ENCODE measurements at regions not wholly inside any gene's neighbourhood (a gene's known extent, or its start where the extent isn't known, plus 50 kb on each side); places are given as distances from the start of the nearest gene placed in this dataset.

DNA sequence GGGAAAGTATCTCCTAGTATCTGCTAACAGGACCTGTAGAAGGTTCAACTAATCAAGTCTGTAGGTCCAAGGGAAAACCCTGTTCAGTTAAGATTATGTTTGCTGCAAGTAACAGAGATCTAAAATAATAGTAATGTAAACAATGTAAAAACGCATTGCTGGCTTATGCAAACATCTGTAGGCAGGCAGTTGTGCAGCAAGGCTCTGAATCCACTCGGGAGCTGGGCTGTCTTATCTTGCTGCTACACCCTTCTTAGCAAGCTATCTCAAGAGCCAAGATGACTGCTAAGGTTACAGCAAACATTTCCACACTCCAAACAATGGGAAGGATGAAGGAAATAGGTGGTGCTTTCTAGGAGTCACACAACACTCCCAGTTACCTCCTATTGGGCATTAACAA, 397.3 kb upstream of the NRSN1 start:
- no peak for TF ChIP-seq POLR2AphosphoS5 (IDR thresholded peaks at IDR 0.05)
- TF ChIP-seq, protein P1, sequence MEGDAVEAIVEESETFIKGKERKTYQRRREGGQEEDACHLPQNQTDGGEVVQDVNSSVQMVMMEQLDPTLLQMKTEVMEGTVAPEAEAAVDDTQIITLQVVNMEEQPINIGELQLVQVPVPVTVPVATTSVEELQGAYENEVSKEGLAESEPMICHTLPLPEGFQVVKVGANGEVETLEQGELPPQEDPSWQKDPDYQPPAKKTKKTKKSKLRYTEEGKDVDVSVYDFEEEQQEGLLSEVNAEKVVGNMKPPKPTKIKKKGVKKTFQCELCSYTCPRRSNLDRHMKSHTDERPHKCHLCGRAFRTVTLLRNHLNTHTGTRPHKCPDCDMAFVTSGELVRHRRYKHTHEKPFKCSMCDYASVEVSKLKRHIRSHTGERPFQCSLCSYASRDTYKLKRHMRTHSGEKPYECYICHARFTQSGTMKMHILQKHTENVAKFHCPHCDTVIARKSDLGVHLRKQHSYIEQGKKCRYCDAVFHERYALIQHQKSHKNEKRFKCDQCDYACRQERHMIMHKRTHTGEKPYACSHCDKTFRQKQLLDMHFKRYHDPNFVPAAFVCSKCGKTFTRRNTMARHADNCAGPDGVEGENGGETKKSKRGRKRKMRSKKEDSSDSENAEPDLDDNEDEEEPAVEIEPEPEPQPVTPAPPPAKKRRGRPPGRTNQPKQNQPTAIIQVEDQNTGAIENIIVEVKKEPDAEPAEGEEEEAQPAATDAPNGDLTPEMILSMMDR (IDR thresholded peaks at IDR 0.05 in 8 of 11, conservative IDR thresholded peaks at IDR 0.05 in 3 of 11): no peak
